Loucy (cell line): ENCODE measurements at regions not wholly inside any gene's neighbourhood (a gene's known extent, or its start where the extent isn't known, plus 50 kb on each side); places are given as distances from the start of the nearest gene placed in this dataset.

Experiments
- EZH2phosphoT487 ChIP-seq: fragments of 200-600 bp; IDR thresholded peaks from 2 replicates; pipeline ENCODE4 v1.6.1; 2018; ENCODE audit warnings: antibody characterized with exemption, mild to moderate bottlenecking, moderate library complexity, borderline replicate concordance
- TF ChIP-seq, protein P1 (sequence below): fragments of 200-600 bp; sonication (generic); conservative IDR thresholded peaks from 2 replicates; pipeline ENCODE4 v1.5.1; 2014; ENCODE audit warnings: mild to moderate bottlenecking, antibody characterized with exemption, low read length

DNA sequence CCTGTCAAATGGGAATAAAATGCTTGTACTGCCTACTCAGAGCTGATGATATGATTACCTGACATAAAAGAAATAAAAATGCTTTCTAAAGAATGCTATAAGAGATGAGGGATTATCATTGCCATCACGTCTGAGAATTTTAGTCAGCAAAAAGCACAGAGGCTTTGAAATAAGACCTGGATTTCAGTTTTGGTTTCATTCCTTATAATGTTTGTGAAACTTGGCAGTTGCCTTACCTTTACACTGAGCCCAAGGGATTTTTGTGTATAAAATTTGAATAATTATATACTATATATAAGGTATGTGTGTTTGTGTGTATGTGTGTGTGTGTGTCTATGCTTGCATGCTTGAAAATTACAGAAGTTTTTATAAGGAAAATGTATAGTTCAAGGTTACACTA is 634.8 kb upstream of the BCHE start:
- TF ChIP-seq, protein P1, sequence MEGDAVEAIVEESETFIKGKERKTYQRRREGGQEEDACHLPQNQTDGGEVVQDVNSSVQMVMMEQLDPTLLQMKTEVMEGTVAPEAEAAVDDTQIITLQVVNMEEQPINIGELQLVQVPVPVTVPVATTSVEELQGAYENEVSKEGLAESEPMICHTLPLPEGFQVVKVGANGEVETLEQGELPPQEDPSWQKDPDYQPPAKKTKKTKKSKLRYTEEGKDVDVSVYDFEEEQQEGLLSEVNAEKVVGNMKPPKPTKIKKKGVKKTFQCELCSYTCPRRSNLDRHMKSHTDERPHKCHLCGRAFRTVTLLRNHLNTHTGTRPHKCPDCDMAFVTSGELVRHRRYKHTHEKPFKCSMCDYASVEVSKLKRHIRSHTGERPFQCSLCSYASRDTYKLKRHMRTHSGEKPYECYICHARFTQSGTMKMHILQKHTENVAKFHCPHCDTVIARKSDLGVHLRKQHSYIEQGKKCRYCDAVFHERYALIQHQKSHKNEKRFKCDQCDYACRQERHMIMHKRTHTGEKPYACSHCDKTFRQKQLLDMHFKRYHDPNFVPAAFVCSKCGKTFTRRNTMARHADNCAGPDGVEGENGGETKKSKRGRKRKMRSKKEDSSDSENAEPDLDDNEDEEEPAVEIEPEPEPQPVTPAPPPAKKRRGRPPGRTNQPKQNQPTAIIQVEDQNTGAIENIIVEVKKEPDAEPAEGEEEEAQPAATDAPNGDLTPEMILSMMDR, result no peak
- TF ChIP-seq EZH2phosphoT487, result no peak
